ENCODE measurements at regions not wholly inside any gene's neighbourhood (a gene's known extent, or its start where the extent isn't known, plus 50 kb on each side); places are given as distances from the start of the nearest gene placed in this dataset.

DNA sequence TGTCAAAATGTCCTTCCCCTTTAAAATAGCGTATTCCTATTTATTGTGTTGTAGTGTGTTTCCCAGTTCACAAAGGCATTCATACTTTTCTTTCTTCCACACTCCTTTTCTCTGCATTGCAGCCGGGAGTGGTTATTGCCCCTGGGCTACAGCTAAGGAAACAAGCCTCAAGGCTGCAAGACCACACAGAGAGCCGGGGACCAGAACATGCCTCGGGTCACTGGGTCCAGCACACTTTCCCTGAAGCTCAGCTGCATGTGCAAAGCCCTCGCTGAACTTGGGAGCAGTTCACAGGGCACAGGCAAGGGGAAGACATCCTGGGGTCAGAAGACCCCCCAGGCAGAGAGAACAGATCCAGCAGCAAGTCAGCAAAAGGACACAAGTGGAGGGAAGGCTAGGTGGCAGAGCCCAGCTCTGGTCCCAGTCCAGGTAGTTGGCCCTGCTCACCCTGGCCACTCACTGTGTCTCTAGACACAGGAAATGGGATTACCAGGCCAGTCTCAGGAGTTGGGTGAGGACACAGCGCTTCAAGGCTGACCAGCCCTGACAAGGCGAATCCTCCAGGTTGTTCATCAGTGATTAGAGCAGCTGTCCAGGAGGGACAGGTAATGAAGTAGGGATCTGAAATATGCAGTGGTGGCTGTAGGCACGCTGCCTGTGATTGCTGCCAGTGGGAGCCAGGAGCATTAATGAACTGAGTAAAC is 118.2 kb downstream of the CD83 start:
- no peak for TF ChIP-seq EZH2phosphoT487 (conservative IDR thresholded peaks at IDR 0.05; ENCODE audit: low read length)
- TF ChIP-seq, protein P1, sequence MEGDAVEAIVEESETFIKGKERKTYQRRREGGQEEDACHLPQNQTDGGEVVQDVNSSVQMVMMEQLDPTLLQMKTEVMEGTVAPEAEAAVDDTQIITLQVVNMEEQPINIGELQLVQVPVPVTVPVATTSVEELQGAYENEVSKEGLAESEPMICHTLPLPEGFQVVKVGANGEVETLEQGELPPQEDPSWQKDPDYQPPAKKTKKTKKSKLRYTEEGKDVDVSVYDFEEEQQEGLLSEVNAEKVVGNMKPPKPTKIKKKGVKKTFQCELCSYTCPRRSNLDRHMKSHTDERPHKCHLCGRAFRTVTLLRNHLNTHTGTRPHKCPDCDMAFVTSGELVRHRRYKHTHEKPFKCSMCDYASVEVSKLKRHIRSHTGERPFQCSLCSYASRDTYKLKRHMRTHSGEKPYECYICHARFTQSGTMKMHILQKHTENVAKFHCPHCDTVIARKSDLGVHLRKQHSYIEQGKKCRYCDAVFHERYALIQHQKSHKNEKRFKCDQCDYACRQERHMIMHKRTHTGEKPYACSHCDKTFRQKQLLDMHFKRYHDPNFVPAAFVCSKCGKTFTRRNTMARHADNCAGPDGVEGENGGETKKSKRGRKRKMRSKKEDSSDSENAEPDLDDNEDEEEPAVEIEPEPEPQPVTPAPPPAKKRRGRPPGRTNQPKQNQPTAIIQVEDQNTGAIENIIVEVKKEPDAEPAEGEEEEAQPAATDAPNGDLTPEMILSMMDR (IDR thresholded peaks at IDR 0.05; ENCODE audit: insufficient read depth, low read length, poor library complexity, severe bottlenecking): no peak
